Tibial nerve (tissue), 4 donors: ENCODE measurements at regions not wholly inside any gene's neighbourhood (a gene's known extent, or its start where the extent isn't known, plus 50 kb on each side); places are given as distances from the start of the nearest gene placed in this dataset.

Experiments used
- DNase-seq, 2 donors: peaks; one replicate each; pipeline ENCODE4 v3.0.0-alpha.2; 2019; ENCODE audit warnings: low spot score in 2 of 2
- H3K27ac ChIP-seq, 4 donors: fragments of 200-600 bp; sonication (generic) in 3 of 4; one replicate each; pipeline ENCODE4 v1.5.1; 2017 to 2019; ENCODE audit warnings: mild to moderate bottlenecking in 1 of 4
- H3K27me3 ChIP-seq, 2 donors: fragments of 200-600 bp; sonication (generic) in 1 of 2; one replicate each; pipeline versions ENCODE4 v1.5.1 to v1.6.0; 2017 to 2019
- H3K36me3 ChIP-seq, 3 donors: fragments of 200-600 bp; sonication (generic); one replicate each; pipeline ENCODE4 v1.5.1; 2018 to 2019
- H3K4me1 ChIP-seq, 4 donors: fragments of 200-600 bp; sonication (generic) in 3 of 4; one replicate each; pipeline ENCODE4 v1.5.1; 2017 to 2019
- H3K4me3 ChIP-seq, 4 donors: fragments of 200-600 bp; sonication (generic) in 3 of 4; one replicate each; pipeline ENCODE4 v1.5.1; 2017 to 2019; ENCODE audit warnings: mild to moderate bottlenecking in 1 of 4, moderate library complexity in 1 of 4
- H3K9me3 ChIP-seq, 4 donors: fragments of 200-600 bp; sonication (generic) in 3 of 4; one replicate each; pipeline ENCODE4 v1.5.1; 2017 to 2019
- EP300 ChIP-seq, 2 donors: sonication (generic); formaldehyde crosslinking; IDR thresholded peaks; one replicate each; pipeline ENCODE4 v1.6.1; 2017; ENCODE audit warnings: antibody characterized with exemption in 2 of 2, mild to moderate bottlenecking in 1 of 2
- POLR2A ChIP-seq, 2 donors: fragments of 450-650 bp; IDR thresholded peaks; one replicate each; pipeline ENCODE4 v1.6.1; 2017; ENCODE audit warnings: antibody characterized with exemption in 2 of 2, mild to moderate bottlenecking in 2 of 2, moderate library complexity in 2 of 2
- WGBS, 2 donors: methylation state at CpG; one replicate each; pipeline ENCODE4 v1.1.5; 2018; 5-methylcytosine and 5-hydroxymethylcytosine counted together
- TF ChIP-seq, protein P1 (sequence below), 5 experiments: fragments of 200-600 bp in 3 of 5; fragments of 450-650 bp in 2 of 5; sonication (generic) in 3 of 5; IDR thresholded peaks; one replicate each; pipeline ENCODE4 v1.5.1; 2016 to 2019; ENCODE audit warnings: antibody characterized with exemption in 5 of 5, mild to moderate bottlenecking in 3 of 5, moderate library complexity in 2 of 5

DNA sequence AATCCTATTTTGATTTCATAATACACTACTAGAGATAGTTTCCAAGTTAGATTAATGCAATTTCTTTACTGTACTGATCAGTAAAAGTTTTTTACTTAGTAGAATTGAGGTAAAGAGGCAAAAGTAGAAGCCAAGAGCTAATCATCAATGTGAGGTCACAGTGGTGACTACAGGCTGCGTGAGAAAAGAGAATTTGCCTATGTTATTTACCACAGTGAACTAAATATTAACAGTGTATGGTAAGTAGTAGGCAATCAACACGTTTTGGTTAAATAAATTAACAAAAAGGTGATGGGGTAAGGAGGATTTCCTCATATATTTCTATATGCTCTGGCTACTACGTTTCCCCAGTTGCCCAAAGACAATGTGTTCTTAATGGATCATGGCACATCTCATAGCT, 202.2 kb upstream of the CMC1 start:
- no peak overlapping the region for H3K4me3 ChIP-seq
- no peak for TF ChIP-seq POLR2A (IDR thresholded peaks at IDR 0.05)
- TF ChIP-seq, protein P1, sequence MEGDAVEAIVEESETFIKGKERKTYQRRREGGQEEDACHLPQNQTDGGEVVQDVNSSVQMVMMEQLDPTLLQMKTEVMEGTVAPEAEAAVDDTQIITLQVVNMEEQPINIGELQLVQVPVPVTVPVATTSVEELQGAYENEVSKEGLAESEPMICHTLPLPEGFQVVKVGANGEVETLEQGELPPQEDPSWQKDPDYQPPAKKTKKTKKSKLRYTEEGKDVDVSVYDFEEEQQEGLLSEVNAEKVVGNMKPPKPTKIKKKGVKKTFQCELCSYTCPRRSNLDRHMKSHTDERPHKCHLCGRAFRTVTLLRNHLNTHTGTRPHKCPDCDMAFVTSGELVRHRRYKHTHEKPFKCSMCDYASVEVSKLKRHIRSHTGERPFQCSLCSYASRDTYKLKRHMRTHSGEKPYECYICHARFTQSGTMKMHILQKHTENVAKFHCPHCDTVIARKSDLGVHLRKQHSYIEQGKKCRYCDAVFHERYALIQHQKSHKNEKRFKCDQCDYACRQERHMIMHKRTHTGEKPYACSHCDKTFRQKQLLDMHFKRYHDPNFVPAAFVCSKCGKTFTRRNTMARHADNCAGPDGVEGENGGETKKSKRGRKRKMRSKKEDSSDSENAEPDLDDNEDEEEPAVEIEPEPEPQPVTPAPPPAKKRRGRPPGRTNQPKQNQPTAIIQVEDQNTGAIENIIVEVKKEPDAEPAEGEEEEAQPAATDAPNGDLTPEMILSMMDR (IDR thresholded peaks at IDR 0.05) = no peak
- no peak for TF ChIP-seq EP300 (IDR thresholded peaks at IDR 0.05)
- no peak overlapping the region for H3K27ac ChIP-seq
- no peaks in the 10 kb centered on the region for H3K36me3 ChIP-seq
- H3K9me3 ChIP-seq = no peaks in the 10 kb centered on the region
- WGBS, 2 donors = 67 to 68% methylated on average over 3 of the region's 3 CpGs
- DNase-seq = no peak
- H3K4me1 ChIP-seq = no peaks in the 10 kb centered on the region
- no peaks in the 10 kb centered on the region for H3K27me3 ChIP-seq

DNA sequence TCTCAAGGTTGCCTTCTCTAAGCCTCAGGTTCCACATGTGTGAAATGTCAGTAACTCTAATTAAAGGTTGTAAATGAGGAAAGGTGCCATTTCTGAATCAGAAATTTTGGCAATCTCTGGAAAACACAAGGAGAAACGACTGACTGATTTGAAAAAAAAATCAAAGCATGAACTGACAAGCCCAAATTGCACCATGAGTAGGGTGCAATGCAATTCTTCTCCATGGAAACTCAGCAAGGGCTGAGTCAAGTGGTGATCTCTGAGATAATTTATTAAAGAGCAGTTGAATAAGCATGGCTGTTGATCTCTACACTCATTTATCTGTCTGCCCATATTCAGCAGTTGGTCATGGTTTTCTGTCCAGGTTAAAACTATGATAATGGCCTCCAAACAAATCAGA, 201.6 kb upstream of the CMC1 start:
- 68 to 82% methylated on average over 1 of the region's 1 CpG for whole genome bisulfite sequencing, 2 donors
- DNase-seq = no peak
- TF ChIP-seq POLR2A (IDR thresholded peaks at IDR 0.05) (no peak), EP300 (IDR thresholded peaks at IDR 0.05) (no peak)
- TF ChIP-seq, protein P1 (IDR thresholded peaks at IDR 0.05) = no peak
- Histone ChIP-seq H3K9me3 (no peaks in the 10 kb centered on the region), H3K27ac (no peak overlapping the region), H3K4me3 (no peak overlapping the region), H3K4me1 (no peaks in the 10 kb centered on the region), H3K27me3 (no peaks in the 10 kb centered on the region), H3K36me3 (no peaks in the 10 kb centered on the region)

DNA sequence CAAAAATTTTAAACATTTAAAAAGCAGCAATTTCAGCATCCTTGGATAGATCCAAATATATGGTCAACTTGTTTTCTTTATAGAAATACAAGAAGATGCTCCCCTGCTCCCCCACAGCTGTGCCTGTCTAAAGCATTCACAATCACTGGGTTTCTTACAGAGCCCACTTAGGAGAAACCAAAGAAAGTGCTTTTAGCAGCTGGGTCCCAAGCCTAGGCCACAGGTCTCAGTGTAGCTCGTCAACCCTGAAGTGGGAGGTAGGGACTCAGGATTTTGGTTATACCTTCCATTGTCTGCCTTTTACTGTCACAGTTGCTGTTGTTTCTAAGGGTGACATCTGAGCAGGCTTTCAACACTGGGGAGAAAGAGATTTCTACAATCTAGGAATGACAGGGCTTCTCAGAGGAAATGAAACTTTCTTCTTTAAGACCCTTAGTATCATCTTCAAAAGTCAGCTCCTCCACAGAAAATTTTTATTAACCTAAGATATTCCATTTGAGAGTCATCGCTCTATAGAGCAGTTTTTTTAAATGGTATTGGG, 199.3 kb upstream of the CMC1 start:
- no peak for TF ChIP-seq POLR2A (IDR thresholded peaks at IDR 0.05)
- no peak for TF ChIP-seq EP300 (IDR thresholded peaks at IDR 0.05)
- TF ChIP-seq, protein P1 (IDR thresholded peaks at IDR 0.05) = no peak
- Histone ChIP-seq H3K27me3 (no peaks in the 10 kb centered on the region), H3K4me3 (no peak overlapping the region), H3K4me1 (no peaks in the 10 kb centered on the region), H3K27ac (no peak overlapping the region), H3K9me3 (no peaks in the 10 kb centered on the region), H3K36me3 (no peaks in the 10 kb centered on the region)
- DNase-seq = no peak
- 74 to 79% methylated on average over 2 of the region's 2 CpGs for WGBS, 2 donors

DNA sequence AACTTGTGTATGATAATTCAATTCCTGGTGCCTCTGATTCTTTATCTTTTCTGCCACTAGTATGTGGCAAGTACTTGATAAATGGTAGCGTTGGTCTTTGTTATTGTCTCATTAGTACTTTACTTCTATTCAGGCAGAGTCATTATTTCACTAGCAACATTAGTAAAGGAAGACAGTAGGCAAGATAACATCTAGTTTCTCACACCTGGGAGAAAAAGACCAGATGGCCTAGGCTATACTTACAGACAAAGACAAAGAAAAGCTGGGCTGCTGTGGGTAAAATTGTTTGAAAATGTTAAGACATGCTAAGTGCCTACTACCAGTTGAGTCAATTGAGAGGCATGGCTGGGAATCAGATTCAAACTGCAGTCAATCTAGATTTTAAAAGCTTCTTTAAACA, 198.7 kb upstream of the CMC1 start:
- Histone ChIP-seq H3K27me3 (no peaks in the 10 kb centered on the region), H3K9me3 (no peaks in the 10 kb centered on the region), H3K4me1 (no peaks in the 10 kb centered on the region), H3K4me3 (no peak overlapping the region), H3K36me3 (no peaks in the 10 kb centered on the region), H3K27ac (no peak overlapping the region)
- TF ChIP-seq, protein P1 (IDR thresholded peaks at IDR 0.05) = no peak
- TF ChIP-seq EP300 (IDR thresholded peaks at IDR 0.05) = no peak
- no peak for TF ChIP-seq POLR2A (IDR thresholded peaks at IDR 0.05)
- 66 to 79% methylated on average over 1 of the region's 1 CpG for WGBS, 2 donors
- DNase-seq = no peak

DNA sequence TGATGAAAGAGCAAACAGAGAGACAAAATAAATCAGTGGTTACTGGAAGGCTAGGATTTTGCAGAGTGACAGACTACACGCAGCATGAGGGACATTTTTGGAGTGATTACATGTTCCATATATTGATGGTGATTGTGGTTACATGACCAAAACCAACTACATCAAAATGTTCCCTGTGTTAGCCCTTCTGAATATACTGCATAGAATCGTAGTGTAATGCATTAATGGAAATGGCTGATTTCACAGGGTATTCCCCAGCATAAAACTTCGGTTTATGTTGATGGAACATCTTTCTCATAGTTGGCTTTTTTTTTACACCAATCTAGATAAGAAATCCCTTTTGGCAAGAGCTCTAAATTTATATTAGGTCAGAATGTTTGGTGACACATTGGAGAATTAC, 191.3 kb upstream of the CMC1 start:
- Histone ChIP-seq H3K27me3 (no peaks in the 10 kb centered on the region), H3K27ac (no peak overlapping the region), H3K9me3 (no peaks in the 10 kb centered on the region), H3K36me3 (no peaks in the 10 kb centered on the region), H3K4me1 (no peaks in the 10 kb centered on the region), H3K4me3 (no peak overlapping the region)
- no peak for TF ChIP-seq POLR2A (IDR thresholded peaks at IDR 0.05)
- TF ChIP-seq EP300 (IDR thresholded peaks at IDR 0.05) = no peak
- TF ChIP-seq, protein P1 (IDR thresholded peaks at IDR 0.05) = no peak
- 77 to 87% methylated on average over 3 of the region's 3 CpGs for WGBS, 2 donors
- DNase-seq = no peak
